HCT116 (cell line): ENCODE measurements at regions not wholly inside any gene's neighbourhood (a gene's known extent, or its start where the extent isn't known, plus 50 kb on each side); places are given as distances from the start of the nearest gene placed in this dataset.

ENCODE experiments used
- CEBPB ChIP-seq: IDR thresholded peaks from 2 replicates; pipeline ENCODE4 v1.6.1; 2012; ENCODE audit warnings: low read depth
- EZH2phosphoT487 ChIP-seq: fragments of 200-600 bp; IDR thresholded peaks from 2 replicates; pipeline ENCODE4 v1.6.1; 2018; ENCODE audit warnings: antibody characterized with exemption, borderline replicate concordance
- POLR2A ChIP-seq: IDR thresholded peaks from 2 replicates; pipeline ENCODE4 v1.7.0; 2011; ENCODE audit warnings: borderline replicate concordance; ENCODE audit not compliant: insufficient read depth, insufficient read length; ENCODE audit errors: extremely low read depth
- YY1 ChIP-seq: IDR thresholded peaks from 2 replicates; pipeline ENCODE4 v1.6.1; 2011; ENCODE audit warnings: low read length, low read depth, moderate library complexity, mild to moderate bottlenecking; ENCODE audit not compliant: insufficient replicate concordance; ENCODE audit errors: extremely low read depth
- TF ChIP-seq, protein P1 (sequence below), 3 experiments: fragments of 200-600 bp in 1 of 3; sonication (generic) in 1 of 3; IDR thresholded peaks in 2 of 3; conservative IDR thresholded peaks in 1 of 3; 2 replicates each; pipeline ENCODE4 v1.5.1; 2012 to 2017; ENCODE audit warnings: low read depth in 2 of 3, low read length in 2 of 3, antibody characterized with exemption in 1 of 3, borderline replicate concordance in 1 of 3, control low read depth in 1 of 3, mild to moderate bottlenecking in 1 of 3, mixed read lengths in 1 of 3, mixed run types in 1 of 3, moderate library complexity in 1 of 3; ENCODE audit not compliant: insufficient read depth in 1 of 3
- TF ChIP-seq, protein P2 (sequence below): IDR thresholded peaks from 2 replicates; pipeline ENCODE4 v1.6.1; 2012
- TF ChIP-seq, protein P3 (sequence below): IDR thresholded peaks from 2 replicates; pipeline ENCODE4 v1.6.1; 2012
- TF ChIP-seq, protein P4 (sequence below): IDR thresholded peaks from 2 replicates; pipeline ENCODE4 v1.6.1; 2012; ENCODE audit warnings: low read depth

DNA sequence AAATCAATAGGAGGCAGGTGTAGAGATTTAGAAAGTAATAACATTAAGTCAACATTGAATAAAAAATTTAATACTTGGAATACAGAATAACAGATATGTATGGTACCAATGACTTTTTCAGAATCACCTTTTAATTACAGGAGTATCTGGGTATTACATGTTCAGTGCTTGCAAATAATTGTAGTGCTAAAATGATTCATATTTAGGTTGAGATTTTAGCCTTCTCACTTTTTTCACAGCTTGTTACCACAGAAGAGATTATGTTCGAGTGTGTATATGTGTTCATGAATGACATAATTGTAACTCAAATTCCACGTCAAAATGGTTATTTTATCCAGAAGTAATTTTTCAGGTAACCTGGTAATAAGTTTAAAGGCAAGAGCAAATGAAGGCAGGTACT, 187.9 kb upstream of the TBL1XR1 start:
- TF ChIP-seq EZH2phosphoT487 (no peak), POLR2A (no peak), YY1 (no peak), CEBPB (no peak)
- TF ChIP-seq, protein P1, sequence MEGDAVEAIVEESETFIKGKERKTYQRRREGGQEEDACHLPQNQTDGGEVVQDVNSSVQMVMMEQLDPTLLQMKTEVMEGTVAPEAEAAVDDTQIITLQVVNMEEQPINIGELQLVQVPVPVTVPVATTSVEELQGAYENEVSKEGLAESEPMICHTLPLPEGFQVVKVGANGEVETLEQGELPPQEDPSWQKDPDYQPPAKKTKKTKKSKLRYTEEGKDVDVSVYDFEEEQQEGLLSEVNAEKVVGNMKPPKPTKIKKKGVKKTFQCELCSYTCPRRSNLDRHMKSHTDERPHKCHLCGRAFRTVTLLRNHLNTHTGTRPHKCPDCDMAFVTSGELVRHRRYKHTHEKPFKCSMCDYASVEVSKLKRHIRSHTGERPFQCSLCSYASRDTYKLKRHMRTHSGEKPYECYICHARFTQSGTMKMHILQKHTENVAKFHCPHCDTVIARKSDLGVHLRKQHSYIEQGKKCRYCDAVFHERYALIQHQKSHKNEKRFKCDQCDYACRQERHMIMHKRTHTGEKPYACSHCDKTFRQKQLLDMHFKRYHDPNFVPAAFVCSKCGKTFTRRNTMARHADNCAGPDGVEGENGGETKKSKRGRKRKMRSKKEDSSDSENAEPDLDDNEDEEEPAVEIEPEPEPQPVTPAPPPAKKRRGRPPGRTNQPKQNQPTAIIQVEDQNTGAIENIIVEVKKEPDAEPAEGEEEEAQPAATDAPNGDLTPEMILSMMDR (IDR thresholded peaks at IDR 0.05 in 2 of 3, conservative IDR thresholded peaks at IDR 0.05 in 1 of 3; ENCODE audit: borderline replicate concordance in 1 of 3, insufficient read depth in 1 of 3, low read depth in 2 of 3, low read length in 2 of 3), result no peak
- TF ChIP-seq, protein P2, sequence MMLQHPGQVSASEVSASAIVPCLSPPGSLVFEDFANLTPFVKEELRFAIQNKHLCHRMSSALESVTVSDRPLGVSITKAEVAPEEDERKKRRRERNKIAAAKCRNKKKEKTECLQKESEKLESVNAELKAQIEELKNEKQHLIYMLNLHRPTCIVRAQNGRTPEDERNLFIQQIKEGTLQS, result no peak
- TF ChIP-seq, protein P3, sequence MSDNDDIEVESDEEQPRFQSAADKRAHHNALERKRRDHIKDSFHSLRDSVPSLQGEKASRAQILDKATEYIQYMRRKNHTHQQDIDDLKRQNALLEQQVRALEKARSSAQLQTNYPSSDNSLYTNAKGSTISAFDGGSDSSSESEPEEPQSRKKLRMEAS, result no peak
- TF ChIP-seq, protein P4, sequence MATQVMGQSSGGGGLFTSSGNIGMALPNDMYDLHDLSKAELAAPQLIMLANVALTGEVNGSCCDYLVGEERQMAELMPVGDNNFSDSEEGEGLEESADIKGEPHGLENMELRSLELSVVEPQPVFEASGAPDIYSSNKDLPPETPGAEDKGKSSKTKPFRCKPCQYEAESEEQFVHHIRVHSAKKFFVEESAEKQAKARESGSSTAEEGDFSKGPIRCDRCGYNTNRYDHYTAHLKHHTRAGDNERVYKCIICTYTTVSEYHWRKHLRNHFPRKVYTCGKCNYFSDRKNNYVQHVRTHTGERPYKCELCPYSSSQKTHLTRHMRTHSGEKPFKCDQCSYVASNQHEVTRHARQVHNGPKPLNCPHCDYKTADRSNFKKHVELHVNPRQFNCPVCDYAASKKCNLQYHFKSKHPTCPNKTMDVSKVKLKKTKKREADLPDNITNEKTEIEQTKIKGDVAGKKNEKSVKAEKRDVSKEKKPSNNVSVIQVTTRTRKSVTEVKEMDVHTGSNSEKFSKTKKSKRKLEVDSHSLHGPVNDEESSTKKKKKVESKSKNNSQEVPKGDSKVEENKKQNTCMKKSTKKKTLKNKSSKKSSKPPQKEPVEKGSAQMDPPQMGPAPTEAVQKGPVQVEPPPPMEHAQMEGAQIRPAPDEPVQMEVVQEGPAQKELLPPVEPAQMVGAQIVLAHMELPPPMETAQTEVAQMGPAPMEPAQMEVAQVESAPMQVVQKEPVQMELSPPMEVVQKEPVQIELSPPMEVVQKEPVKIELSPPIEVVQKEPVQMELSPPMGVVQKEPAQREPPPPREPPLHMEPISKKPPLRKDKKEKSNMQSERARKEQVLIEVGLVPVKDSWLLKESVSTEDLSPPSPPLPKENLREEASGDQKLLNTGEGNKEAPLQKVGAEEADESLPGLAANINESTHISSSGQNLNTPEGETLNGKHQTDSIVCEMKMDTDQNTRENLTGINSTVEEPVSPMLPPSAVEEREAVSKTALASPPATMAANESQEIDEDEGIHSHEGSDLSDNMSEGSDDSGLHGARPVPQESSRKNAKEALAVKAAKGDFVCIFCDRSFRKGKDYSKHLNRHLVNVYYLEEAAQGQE, result no peak
